ENCODE measurements at regions not wholly inside any gene's neighbourhood (a gene's known extent, or its start where the extent isn't known, plus 50 kb on each side); places are given as distances from the start of the nearest gene placed in this dataset.

GRCh38 chr2:19600506-19600905 is 242.1 kb upstream of the OSR1 start:
- TF ChIP-seq CREB1 (IDR thresholded peaks at IDR 0.05; ENCODE audit: low read depth) (no peak), NR2C2 (IDR thresholded peaks at IDR 0.05; ENCODE audit: borderline replicate concordance, control insufficient read depth, insufficient read length, low read depth) (no peak), HDAC2 (IDR thresholded peaks at IDR 0.05) (no peak), MXI1 (IDR thresholded peaks at IDR 0.05; ENCODE audit: low read depth, low read length) (no peak), NFYB (IDR thresholded peaks at IDR 0.05; ENCODE audit: insufficient read depth, low read depth, low read length) (no peak), TCF7 (IDR thresholded peaks at IDR 0.05; ENCODE audit: borderline replicate concordance) (no peak), REST (IDR thresholded peaks at IDR 0.05; ENCODE audit: low read depth, low read length) (no peak), DPF2 (IDR thresholded peaks at IDR 0.05) (no peak)
- TF ChIP-seq, protein P1, sequence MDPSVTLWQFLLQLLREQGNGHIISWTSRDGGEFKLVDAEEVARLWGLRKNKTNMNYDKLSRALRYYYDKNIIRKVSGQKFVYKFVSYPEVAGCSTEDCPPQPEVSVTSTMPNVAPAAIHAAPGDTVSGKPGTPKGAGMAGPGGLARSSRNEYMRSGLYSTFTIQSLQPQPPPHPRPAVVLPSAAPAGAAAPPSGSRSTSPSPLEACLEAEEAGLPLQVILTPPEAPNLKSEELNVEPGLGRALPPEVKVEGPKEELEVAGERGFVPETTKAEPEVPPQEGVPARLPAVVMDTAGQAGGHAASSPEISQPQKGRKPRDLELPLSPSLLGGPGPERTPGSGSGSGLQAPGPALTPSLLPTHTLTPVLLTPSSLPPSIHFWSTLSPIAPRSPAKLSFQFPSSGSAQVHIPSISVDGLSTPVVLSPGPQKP (IDR thresholded peaks at IDR 0.05; ENCODE audit: low read depth, low read length), result no peak

Measured in GM12878 (cell line).